Tibial nerve (tissue), 4 donors: ENCODE measurements at regions not wholly inside any gene's neighbourhood (a gene's known extent, or its start where the extent isn't known, plus 50 kb on each side); places are given as distances from the start of the nearest gene placed in this dataset.

Source experiments
- DNase-seq, 2 donors: peaks; one replicate each; pipeline ENCODE4 v3.0.0-alpha.2; 2019; ENCODE audit warnings: low spot score in 2 of 2
- H3K27ac ChIP-seq, 4 donors: fragments of 200-600 bp; sonication (generic) in 3 of 4; one replicate each; pipeline ENCODE4 v1.5.1; 2017 to 2019; ENCODE audit warnings: mild to moderate bottlenecking in 1 of 4
- H3K27me3 ChIP-seq, 2 donors: fragments of 200-600 bp; sonication (generic) in 1 of 2; one replicate each; pipeline versions ENCODE4 v1.5.1 to v1.6.0; 2017 to 2019
- H3K36me3 ChIP-seq, 3 donors: fragments of 200-600 bp; sonication (generic); one replicate each; pipeline ENCODE4 v1.5.1; 2018 to 2019
- H3K4me1 ChIP-seq, 4 donors: fragments of 200-600 bp; sonication (generic) in 3 of 4; one replicate each; pipeline ENCODE4 v1.5.1; 2017 to 2019
- H3K4me3 ChIP-seq, 4 donors: fragments of 200-600 bp; sonication (generic) in 3 of 4; one replicate each; pipeline ENCODE4 v1.5.1; 2017 to 2019; ENCODE audit warnings: mild to moderate bottlenecking in 1 of 4, moderate library complexity in 1 of 4
- H3K9me3 ChIP-seq, 4 donors: fragments of 200-600 bp; sonication (generic) in 3 of 4; one replicate each; pipeline ENCODE4 v1.5.1; 2017 to 2019
- CTCF ChIP-seq, 5 experiments: fragments of 200-600 bp in 3 of 5; fragments of 450-650 bp in 2 of 5; sonication (generic) in 3 of 5; IDR thresholded peaks; one replicate each; pipeline ENCODE4 v1.5.1; 2016 to 2019; ENCODE audit warnings: antibody characterized with exemption in 5 of 5, mild to moderate bottlenecking in 3 of 5, moderate library complexity in 2 of 5
- EP300 ChIP-seq, 2 donors: sonication (generic); formaldehyde crosslinking; IDR thresholded peaks; one replicate each; pipeline ENCODE4 v1.6.1; 2017; ENCODE audit warnings: antibody characterized with exemption in 2 of 2, mild to moderate bottlenecking in 1 of 2
- POLR2A ChIP-seq, 2 donors: fragments of 450-650 bp; IDR thresholded peaks; one replicate each; pipeline ENCODE4 v1.6.1; 2017; ENCODE audit warnings: antibody characterized with exemption in 2 of 2, mild to moderate bottlenecking in 2 of 2, moderate library complexity in 2 of 2
- WGBS, 2 donors: methylation state at CpG; one replicate each; pipeline ENCODE4 v1.1.5; 2018; 5-methylcytosine and 5-hydroxymethylcytosine counted together

GRCh38 chr3:180321534-180321933, 280.4 kb upstream of the TTC14 start:
- DNase-seq = no peak
- no peak for TF ChIP-seq CTCF (IDR thresholded peaks at IDR 0.05)
- no peak for TF ChIP-seq POLR2A (IDR thresholded peaks at IDR 0.05)
- TF ChIP-seq EP300 (IDR thresholded peaks at IDR 0.05) = no peak
- Histone ChIP-seq H3K9me3 (no peaks in the 10 kb centered on the region), H3K4me3 (no peak overlapping the region), H3K4me1 (no peaks in the 10 kb centered on the region), H3K36me3 (no peaks in the 10 kb centered on the region), H3K27ac (no peak overlapping the region), H3K27me3 (no peaks in the 10 kb centered on the region)

DNA sequence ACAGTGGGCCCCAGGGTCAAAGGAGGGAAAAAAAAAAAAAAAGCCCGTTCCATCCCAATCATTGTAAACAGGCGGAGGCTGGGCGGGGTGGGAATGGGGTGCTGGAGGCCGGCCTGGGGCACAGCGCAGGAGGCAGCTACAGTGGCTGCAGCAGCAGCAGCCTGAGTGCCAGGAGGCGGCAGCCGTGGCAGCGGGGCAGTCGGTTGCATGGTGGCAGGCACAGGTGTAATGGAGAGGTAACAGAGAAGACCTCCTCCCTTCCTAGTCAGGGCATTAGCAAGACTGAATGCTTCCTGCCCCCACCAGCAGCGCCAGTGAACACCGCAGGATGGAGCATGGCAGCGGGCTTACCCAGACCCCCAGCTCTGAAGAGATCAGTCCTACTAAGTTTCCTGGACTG, 279.1 kb upstream of the TTC14 start:
- TF ChIP-seq CTCF (IDR thresholded peaks at IDR 0.05) (no peak), EP300 (IDR thresholded peaks at IDR 0.05) (no peak)
- Histone ChIP-seq H3K9me3 (no peaks in the 10 kb centered on the region), H3K27ac (no peak overlapping the region), H3K36me3 (no peaks in the 10 kb centered on the region), H3K27me3 (no peaks in the 10 kb centered on the region), H3K4me1 (no peaks in the 10 kb centered on the region), H3K4me3 (no peak overlapping the region)
- DNase-seq = no peak
- WGBS, 2 donors = 94 to 96% methylated on average over 12 of the region's 12 CpGs

GRCh38 chr3:180324791-180325190, 277.2 kb upstream of the TTC14 start:
- H3K27me3 ChIP-seq = no peaks in the 10 kb centered on the region
- DNase-seq = no peak
- H3K4me3 ChIP-seq = no peak overlapping the region
- no peaks in the 10 kb centered on the region for H3K9me3 ChIP-seq
- H3K4me1 ChIP-seq = no peaks in the 10 kb centered on the region
- no peak overlapping the region for H3K27ac ChIP-seq
- H3K36me3 ChIP-seq = no peaks in the 10 kb centered on the region
- 92 to 94% methylated on average over 19 of the region's 19 CpGs for WGBS, 2 donors
- TF ChIP-seq CTCF (IDR thresholded peaks at IDR 0.05) = no peak
- TF ChIP-seq EP300 (IDR thresholded peaks at IDR 0.05) = no peak
- no peak for TF ChIP-seq POLR2A (IDR thresholded peaks at IDR 0.05)

- Histone ChIP-seq H3K27ac (no peak overlapping the region), H3K4me3 (no peak overlapping the region), H3K4me1 (no peaks in the 10 kb centered on the region), H3K27me3 (no peaks in the 10 kb centered on the region), H3K9me3 (no peaks in the 10 kb centered on the region), H3K36me3 (no peaks in the 10 kb centered on the region)
- TF ChIP-seq EP300 (IDR thresholded peaks at IDR 0.05) (no peak), CTCF (IDR thresholded peaks at IDR 0.05) (no peak), POLR2A (IDR thresholded peaks at IDR 0.05) (no peak)
- 87 to 93% methylated on average over 7 of the region's 7 CpGs for WGBS, 2 donors
- no peak for DNase-seq
These were observed 276.4 kb upstream of the TTC14 start for GRCh38 chr3:180325533-180325932.

DNA sequence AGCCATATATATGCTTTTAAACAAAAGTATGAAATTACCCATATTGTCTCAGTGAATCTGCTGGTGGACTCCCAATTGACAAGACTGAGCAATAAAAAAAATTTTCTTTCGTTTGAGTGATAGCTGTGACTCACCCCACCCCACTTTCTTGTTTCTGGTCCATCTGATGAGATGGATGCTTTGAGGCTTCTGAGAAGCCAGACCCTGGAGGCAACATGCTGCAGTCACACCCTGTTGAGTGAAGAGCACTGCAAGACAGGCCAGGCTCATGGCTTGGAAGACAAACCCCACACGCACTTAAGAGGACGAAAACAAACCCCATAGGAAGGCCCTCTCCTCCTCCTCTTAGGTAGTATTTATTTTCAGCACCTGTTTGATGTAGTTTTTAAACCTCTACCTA, 276.0 kb upstream of the TTC14 start:
- TF ChIP-seq CTCF (IDR thresholded peaks at IDR 0.05) (no peak), EP300 (IDR thresholded peaks at IDR 0.05) (no peak), POLR2A (IDR thresholded peaks at IDR 0.05) (no peak)
- H3K27me3 ChIP-seq = no peaks in the 10 kb centered on the region
- no peak for DNase-seq
- no peaks in the 10 kb centered on the region for H3K9me3 ChIP-seq
- H3K4me1 ChIP-seq = no peaks in the 10 kb centered on the region
- H3K36me3 ChIP-seq = no peaks in the 10 kb centered on the region
- 81 to 91% methylated on average over 3 of the region's 3 CpGs for WGBS, 2 donors
- no peak overlapping the region for H3K4me3 ChIP-seq
- no peak overlapping the region for H3K27ac ChIP-seq
